ENCODE measurements at regions not wholly inside any gene's neighbourhood (a gene's known extent, or its start where the extent isn't known, plus 50 kb on each side); places are given as distances from the start of the nearest gene placed in this dataset.

DNA sequence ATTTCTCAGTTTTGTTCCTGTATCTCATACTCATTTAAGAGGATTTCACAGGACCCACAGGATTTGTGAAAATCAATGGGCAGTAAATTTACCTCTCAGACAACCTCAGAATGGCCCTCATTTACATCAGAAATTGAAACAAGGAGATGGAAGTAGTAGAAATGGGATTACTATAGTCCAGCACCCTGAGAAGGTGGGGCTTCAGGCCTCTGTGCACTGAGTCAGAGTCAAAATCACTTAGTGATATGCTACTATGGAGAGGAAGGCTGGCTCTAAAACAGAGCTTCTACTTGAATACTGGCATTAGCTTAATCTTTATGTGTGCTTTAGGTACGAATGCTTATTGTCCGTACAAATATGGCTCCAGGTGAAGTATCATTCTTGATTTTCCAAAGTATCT, 159.3 kb downstream of the CEP120 start:
- Histone ChIP-seq H3K9me3 (ENCODE audit: low read length) (no peaks in the 10 kb centered on the region), H3K4me2 (ENCODE audit: low read length) (no peak overlapping the region), H3K4me1 (ENCODE audit: insufficient read depth, low read length, poor library complexity, severe bottlenecking) (no peaks in the 10 kb centered on the region), H3K79me2 (ENCODE audit: insufficient read depth, low read depth, low read length) (no peaks in the 10 kb centered on the region), H3K27ac (ENCODE audit: low read depth, low read length, poor library complexity, severe bottlenecking) (no peak overlapping the region), H3K36me3 (ENCODE audit: insufficient read depth, low read length) (no peaks in the 10 kb centered on the region), H3K9me2 (ENCODE audit: insufficient read depth, low read length) (no peaks in the 10 kb centered on the region), H4K20me1 (ENCODE audit: insufficient read depth, low read length) (no peaks in the 10 kb centered on the region), H3K4me3 (ENCODE audit: low read depth, low read length, poor library complexity, severe bottlenecking) (no peak overlapping the region), H2AFZ (ENCODE audit: low read length) (no peak overlapping the region)
- DNase-seq (ENCODE audit: low spot score) = no peak
- BruUV-seq (replicated peaks) = no TSS peak
- ChIA-PET POLR2A (no interaction called here), CTCF (ENCODE audit: unreplicated experiment) (no interaction called here)
- intact Hi-C loops (cut with micrococcal nuclease; ENCODE audit: unreplicated experiment) = no loop called here
- TF ChIP-seq, protein P1, sequence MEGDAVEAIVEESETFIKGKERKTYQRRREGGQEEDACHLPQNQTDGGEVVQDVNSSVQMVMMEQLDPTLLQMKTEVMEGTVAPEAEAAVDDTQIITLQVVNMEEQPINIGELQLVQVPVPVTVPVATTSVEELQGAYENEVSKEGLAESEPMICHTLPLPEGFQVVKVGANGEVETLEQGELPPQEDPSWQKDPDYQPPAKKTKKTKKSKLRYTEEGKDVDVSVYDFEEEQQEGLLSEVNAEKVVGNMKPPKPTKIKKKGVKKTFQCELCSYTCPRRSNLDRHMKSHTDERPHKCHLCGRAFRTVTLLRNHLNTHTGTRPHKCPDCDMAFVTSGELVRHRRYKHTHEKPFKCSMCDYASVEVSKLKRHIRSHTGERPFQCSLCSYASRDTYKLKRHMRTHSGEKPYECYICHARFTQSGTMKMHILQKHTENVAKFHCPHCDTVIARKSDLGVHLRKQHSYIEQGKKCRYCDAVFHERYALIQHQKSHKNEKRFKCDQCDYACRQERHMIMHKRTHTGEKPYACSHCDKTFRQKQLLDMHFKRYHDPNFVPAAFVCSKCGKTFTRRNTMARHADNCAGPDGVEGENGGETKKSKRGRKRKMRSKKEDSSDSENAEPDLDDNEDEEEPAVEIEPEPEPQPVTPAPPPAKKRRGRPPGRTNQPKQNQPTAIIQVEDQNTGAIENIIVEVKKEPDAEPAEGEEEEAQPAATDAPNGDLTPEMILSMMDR (conservative IDR thresholded peaks at IDR 0.05; ENCODE audit: low read length) = no peak
- no peak for TF ChIP-seq EZH2phosphoT487 (IDR thresholded peaks at IDR 0.05; ENCODE audit: borderline replicate concordance, low read depth, low read length)

DNA sequence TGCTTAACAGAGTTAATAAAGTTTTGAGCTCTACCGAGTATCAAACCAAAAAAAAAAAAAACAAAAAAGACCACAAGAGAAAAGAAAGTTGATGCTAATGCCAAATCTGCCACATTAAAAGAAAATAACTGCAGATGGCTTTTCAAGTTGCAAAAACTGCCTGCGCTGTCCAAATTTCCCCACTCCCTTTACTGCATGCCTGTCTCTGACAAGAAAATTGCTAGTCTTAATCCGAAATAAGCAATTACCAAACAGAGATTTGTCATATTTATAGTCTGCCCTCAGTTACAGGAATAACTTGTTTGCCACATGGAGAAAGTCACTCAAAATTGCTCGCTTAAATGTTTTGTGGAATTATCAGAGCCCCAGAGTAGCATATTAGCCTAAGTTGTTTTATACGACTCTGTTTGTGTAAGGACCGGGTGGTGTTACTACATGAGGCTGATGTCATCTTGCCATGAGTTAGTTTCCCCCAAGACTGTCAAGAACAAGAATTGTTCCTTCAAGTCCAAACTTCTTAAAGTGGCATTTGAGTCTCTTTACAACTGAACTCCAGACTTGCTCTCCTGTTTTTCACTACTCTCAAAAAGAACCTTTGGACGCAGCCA, 160.9 kb downstream of the CEP120 start:
- DNase-seq (ENCODE audit: low spot score) = no peak
- H3K9me3 ChIP-seq (ENCODE audit: low read length) = no peaks in the 10 kb centered on the region
- ChIA-PET CTCF (ENCODE audit: unreplicated experiment) (no interaction called here), POLR2A (no interaction called here)
- no TSS peak for BruUV-seq (replicated peaks)
- no peak overlapping the region for H3K4me2 ChIP-seq (ENCODE audit: low read length)
- no peak overlapping the region for H3K27ac ChIP-seq (ENCODE audit: low read depth, low read length, poor library complexity, severe bottlenecking)
- TF ChIP-seq, protein P1 (conservative IDR thresholded peaks at IDR 0.05; ENCODE audit: low read length) = no peak
- no peak for TF ChIP-seq EZH2phosphoT487 (IDR thresholded peaks at IDR 0.05; ENCODE audit: borderline replicate concordance, low read depth, low read length)
- no peaks in the 10 kb centered on the region for H3K36me3 ChIP-seq (ENCODE audit: insufficient read depth, low read length)
- no peak overlapping the region for H2AFZ ChIP-seq (ENCODE audit: low read length)
- no peaks in the 10 kb centered on the region for H3K9me2 ChIP-seq (ENCODE audit: insufficient read depth, low read length)
- intact Hi-C loops (cut with micrococcal nuclease; ENCODE audit: unreplicated experiment) = no loop called here
- H4K20me1 ChIP-seq (ENCODE audit: insufficient read depth, low read length) = no peaks in the 10 kb centered on the region
- H3K4me1 ChIP-seq (ENCODE audit: insufficient read depth, low read length, poor library complexity, severe bottlenecking) = no peaks in the 10 kb centered on the region
- no peaks in the 10 kb centered on the region for H3K79me2 ChIP-seq (ENCODE audit: insufficient read depth, low read depth, low read length)
- no peak overlapping the region for H3K4me3 ChIP-seq (ENCODE audit: low read depth, low read length, poor library complexity, severe bottlenecking)

DNA sequence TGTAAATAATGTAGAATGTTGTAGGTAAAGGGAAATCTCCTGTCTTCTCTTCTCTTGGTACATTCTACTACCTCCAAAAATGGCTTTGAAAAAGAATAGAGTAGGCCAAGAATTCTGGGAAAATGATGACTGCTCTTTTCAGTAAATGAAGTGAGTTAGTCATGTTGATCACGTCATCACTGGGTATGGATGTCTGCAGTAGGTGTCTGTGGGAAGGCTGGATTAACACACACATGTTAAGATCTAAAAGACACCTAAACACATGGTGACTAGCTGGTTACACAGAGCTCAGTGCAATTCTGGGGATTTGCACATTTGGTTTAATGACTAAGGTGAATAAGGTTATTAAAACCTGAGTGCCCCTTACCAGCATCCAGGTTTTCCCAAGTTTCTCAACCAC, 161.5 kb downstream of the CEP120 start:
- no peak overlapping the region for H3K4me2 ChIP-seq (ENCODE audit: low read length)
- DNase-seq (ENCODE audit: low spot score) = no peak
- H3K4me3 ChIP-seq (ENCODE audit: low read depth, low read length, poor library complexity, severe bottlenecking) = no peak overlapping the region
- ChIA-PET CTCF (ENCODE audit: unreplicated experiment) (no interaction called here), POLR2A (no interaction called here)
- no peaks in the 10 kb centered on the region for H3K4me1 ChIP-seq (ENCODE audit: insufficient read depth, low read length, poor library complexity, severe bottlenecking)
- TF ChIP-seq, protein P1 (conservative IDR thresholded peaks at IDR 0.05; ENCODE audit: low read length) = no peak
- no peak for TF ChIP-seq EZH2phosphoT487 (IDR thresholded peaks at IDR 0.05; ENCODE audit: borderline replicate concordance, low read depth, low read length)
- intact Hi-C loops (cut with micrococcal nuclease; ENCODE audit: unreplicated experiment) = no loop called here
- no peak overlapping the region for H2AFZ ChIP-seq (ENCODE audit: low read length)
- H3K9me2 ChIP-seq (ENCODE audit: insufficient read depth, low read length) = no peaks in the 10 kb centered on the region
- BruUV-seq (replicated peaks) = no TSS peak
- no peak overlapping the region for H3K27ac ChIP-seq (ENCODE audit: low read depth, low read length, poor library complexity, severe bottlenecking)
- no peaks in the 10 kb centered on the region for H3K36me3 ChIP-seq (ENCODE audit: insufficient read depth, low read length)
- H3K79me2 ChIP-seq (ENCODE audit: insufficient read depth, low read depth, low read length) = no peaks in the 10 kb centered on the region
- H3K9me3 ChIP-seq (ENCODE audit: low read length) = no peaks in the 10 kb centered on the region
- H4K20me1 ChIP-seq (ENCODE audit: insufficient read depth, low read length) = no peaks in the 10 kb centered on the region
